GM12892 (cell line): ENCODE measurements at regions not wholly inside any gene's neighbourhood (a gene's known extent, or its start where the extent isn't known, plus 50 kb on each side); places are given as distances from the start of the nearest gene placed in this dataset.

Experiments
- POLR2A ChIP-seq: IDR thresholded peaks from 2 replicates; pipeline ENCODE4 v1.6.1; 2011; ENCODE audit warnings: low read depth, low read length, control low read depth
- TAF1 ChIP-seq: IDR thresholded peaks from 2 replicates; pipeline ENCODE4 v1.6.1; 2011; ENCODE audit warnings: low read depth, mild to moderate bottlenecking, control low read depth, low read length, borderline replicate concordance

DNA sequence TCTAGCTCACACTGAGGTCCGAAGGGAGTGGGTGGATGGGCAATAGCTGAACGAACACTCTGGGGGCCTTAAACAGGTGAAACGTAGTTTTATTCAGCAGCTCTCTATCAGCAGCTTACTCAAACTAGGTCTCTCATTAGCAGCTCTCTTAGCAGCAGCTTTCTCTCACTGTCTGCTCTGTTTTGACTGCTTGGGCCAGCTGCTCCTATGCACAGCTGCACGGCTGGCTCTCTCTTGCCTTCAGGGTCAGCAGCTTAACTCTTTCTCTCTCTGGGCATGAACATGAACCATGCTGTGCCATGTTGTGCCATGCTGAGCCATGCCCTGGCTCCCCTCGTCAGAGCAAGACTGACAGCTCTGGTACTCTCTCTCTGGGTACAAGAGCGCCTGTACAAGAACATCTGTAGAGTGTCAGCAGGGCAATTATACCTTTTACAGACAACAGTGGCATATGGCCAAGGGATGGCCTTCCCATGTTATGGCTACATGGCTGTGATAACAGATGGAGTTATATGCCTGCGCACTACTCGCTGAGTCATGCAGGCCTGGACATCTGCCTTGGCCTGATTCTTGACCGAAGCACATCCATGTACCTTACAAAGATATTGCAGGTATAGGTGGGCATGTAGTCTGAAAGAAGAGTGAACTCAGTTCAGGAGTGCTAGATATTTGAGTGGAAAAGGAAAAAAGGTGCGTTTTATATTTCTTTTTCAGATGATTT, 152.4 kb downstream of the LEPR start:
- TF ChIP-seq POLR2A (no peak), TAF1 (no peak)
